IMR-90 (cell line): ENCODE measurements at regions not wholly inside any gene's neighbourhood (a gene's known extent, or its start where the extent isn't known, plus 50 kb on each side); places are given as distances from the start of the nearest gene placed in this dataset.

Experiments used
- ATAC-seq: fragments of 200-7000 bp; cut with Tn5 transposase; 2 replicates; pipeline ENCODE4 v1.9.1; 2020; ENCODE audit warnings: low read depth, mild to moderate bottlenecking, moderate library complexity
- BruUV-seq: library from RNA; stranded (reverse); fragments of 400-500 nt; replicated peaks from 2 replicates; lab custom pipeline; 2021; lab: Mats Ljungman, UMichigan
- CTCF ChIA-PET: fragments of 300-600 bp; formaldehyde crosslinking; extraction: SDS; loops from one replicate; lab custom pipeline; 2021; ENCODE audit warnings: antibody characterized with exemption; lab: Yijun Ruan, JAX
- POLR2A ChIA-PET: fragments of 300-600 bp; sonication (Branson Sonifier 250); formaldehyde crosslinking; loops from one replicate; lab custom pipeline; 2022; ENCODE audit warnings: antibody characterized with exemption; ENCODE audit not compliant: unreplicated experiment; lab: Charles Lee
- DNase-seq: peaks from one replicate; pipeline ENCODE4 v3.0.0; 2013
- H2AFZ ChIP-seq: replicated peaks from 2 replicates; pipeline ENCODE3; 2013; ENCODE audit warnings: low read length, mild to moderate bottlenecking; ENCODE audit not compliant: poor library complexity
- H2AK5ac ChIP-seq: 2 replicates; pipeline ENCODE4 v1.6.1; 2013; ENCODE audit warnings: low read depth, low read length, inconsistent platforms
- H2AK9ac ChIP-seq: replicated peaks from 2 replicates; pipeline ENCODE3; 2013; ENCODE audit warnings: mild to moderate bottlenecking, low read depth, low read length, moderate library complexity; ENCODE audit not compliant: poor library complexity
- H2BK120ac ChIP-seq: 2 replicates; pipeline ENCODE4 v1.6.1; 2013; ENCODE audit warnings: low read depth, low read length, inconsistent platforms
- H2BK15ac ChIP-seq: 3 replicates; pipeline ENCODE4 v1.6.1; 2013; ENCODE audit warnings: low read depth, low read length, inconsistent platforms
- H2BK20ac ChIP-seq: 2 replicates; pipeline ENCODE4 v1.6.1; 2013; ENCODE audit warnings: low read depth, mild to moderate bottlenecking, inconsistent platforms, low read length, moderate library complexity
- H2BK5ac ChIP-seq: 2 replicates; pipeline ENCODE4 v1.6.1; 2013; ENCODE audit warnings: mild to moderate bottlenecking, low read depth, low read length, inconsistent platforms; ENCODE audit not compliant: poor library complexity, severe bottlenecking
- H3K14ac ChIP-seq: replicated peaks from 2 replicates; pipeline ENCODE4 v1.6.1; 2013; ENCODE audit warnings: low read depth, low read length, inconsistent platforms
- H3K18ac ChIP-seq: 2 replicates; pipeline ENCODE4 v1.6.1; 2013; ENCODE audit warnings: low read depth, low read length, control low read depth
- H3K23ac ChIP-seq: 2 replicates; pipeline ENCODE4 v1.6.1; 2013; ENCODE audit warnings: low read depth, low read length, inconsistent platforms
- H3K27ac ChIP-seq: 2 replicates; pipeline ENCODE4 v1.5.1; 2013; ENCODE audit warnings: mild to moderate bottlenecking, control low read depth, low read length; ENCODE audit not compliant: insufficient read depth
- H3K27me3 ChIP-seq: 2 replicates; pipeline ENCODE4 v1.6.1; 2013; ENCODE audit warnings: low read length; ENCODE audit not compliant: control insufficient read depth, insufficient read depth
- H3K36me3 ChIP-seq: 2 replicates; pipeline ENCODE4 v1.6.1; 2013; ENCODE audit warnings: low read length, mixed read lengths; ENCODE audit not compliant: control insufficient read depth, insufficient read depth
- H3K4ac ChIP-seq: 2 replicates; pipeline ENCODE4 v1.6.1; 2013; ENCODE audit warnings: low read depth, low read length, inconsistent platforms
- H3K4me1 ChIP-seq: 2 replicates; pipeline ENCODE4 v1.6.1; 2013; ENCODE audit warnings: low read length, mixed read lengths; ENCODE audit not compliant: control insufficient read depth, insufficient read depth
- H3K4me2 ChIP-seq: 2 replicates; pipeline ENCODE4 v1.6.1; 2013; ENCODE audit warnings: low read depth, mild to moderate bottlenecking, control low read depth, low read length, moderate library complexity
- H3K4me3 ChIP-seq: 2 replicates; pipeline ENCODE4 v1.5.1; 2013; ENCODE audit warnings: low read depth, mild to moderate bottlenecking, control low read depth, low read length, moderate library complexity; ENCODE audit not compliant: insufficient read depth
- H3K56ac ChIP-seq: 2 replicates; pipeline ENCODE4 v1.6.1; 2013; ENCODE audit warnings: low read length, inconsistent platforms; ENCODE audit not compliant: insufficient read depth; ENCODE audit errors: extremely low read depth
- H3K79me1 ChIP-seq, 2 experiments: 2 replicates each; pipeline ENCODE4 v1.6.1; 2013; ENCODE audit warnings: low read length in 2 of 2, inconsistent platforms in 1 of 2, low read depth in 1 of 2
- H3K9ac ChIP-seq: 2 replicates; pipeline ENCODE4 v1.6.1; 2013; ENCODE audit warnings: low read depth, low read length, control low read depth
- H3K9me1 ChIP-seq: 2 replicates; pipeline ENCODE4 v1.6.1; 2013; ENCODE audit warnings: low read length, inconsistent platforms; ENCODE audit not compliant: insufficient read depth
- H3K9me3 ChIP-seq: 2 replicates; pipeline ENCODE4 v1.6.1; 2013; ENCODE audit warnings: low read length; ENCODE audit not compliant: control insufficient read depth, insufficient read depth
- H4K20me1 ChIP-seq: 2 replicates; pipeline ENCODE4 v1.6.1; 2013; ENCODE audit warnings: low read length, inconsistent platforms; ENCODE audit not compliant: insufficient read depth
- H4K5ac ChIP-seq: 2 replicates; pipeline ENCODE4 v1.6.1; 2013; ENCODE audit warnings: mild to moderate bottlenecking, low read depth, low read length, control low read depth
- H4K8ac ChIP-seq, 2 experiments: 2 replicates each; pipeline ENCODE4 v1.6.1; 2013; ENCODE audit warnings: low read depth in 2 of 2, low read length in 2 of 2, control low read depth in 1 of 2, inconsistent platforms in 1 of 2
- H4K91ac ChIP-seq: 2 replicates; pipeline ENCODE4 v1.6.1; 2013; ENCODE audit warnings: low read depth, low read length, inconsistent platforms; ENCODE audit not compliant: insufficient read depth
- FOS ChIP-seq: fragments of 150-350 bp; IDR thresholded peaks from 2 replicates; pipeline ENCODE4 v1.6.1; 2016; ENCODE audit warnings: low read depth, low read length
- MAFK ChIP-seq: IDR thresholded peaks from 2 replicates; pipeline ENCODE4 v1.6.1; 2012; ENCODE audit warnings: low read depth, low read length, improper control_type of control experiment
- MXI1 ChIP-seq: IDR thresholded peaks from 2 replicates; pipeline ENCODE4 v1.6.1; 2012; ENCODE audit warnings: low read depth, mild to moderate bottlenecking, low read length, moderate library complexity, borderline replicate concordance
- RAD21 ChIP-seq: IDR thresholded peaks from 2 replicates; pipeline ENCODE4 v1.6.1; 2012; ENCODE audit warnings: low read length, improper control_type of control experiment
- WGBS, 2 experiments: methylation state at CpG; one replicate each; pipeline versions ENCODE4 v1.1.5 to v1.1.7; 2013; ENCODE audit warnings: missing lambda C conversion rate in 2 of 2; ENCODE audit not compliant: insufficient read length in 1 of 2; ENCODE audit errors: extremely low coverage in 2 of 2; 5-methylcytosine and 5-hydroxymethylcytosine counted together
- dilution Hi-C: fragments of 300-500 bp; cut with HindIII; formaldehyde crosslinking; loops from one replicate; pipeline ENCODE4 v1.14.3; 2018; ENCODE audit warnings: low sequenced_read_pairs; ENCODE audit not compliant: unreplicated experiment
- in situ Hi-C: fragments of 300-500 bp; cut with MboI; formaldehyde crosslinking; loops from 3 replicates; pipeline ENCODE4 v1.14.3; 2019; ENCODE audit warnings: low sequenced_read_pairs, inconsistent platforms, mixed read lengths
- intact Hi-C: fragments of 100-400 bp; cut with micrococcal nuclease; formaldehyde crosslinking; loops from 2 replicates; pipeline ENCODE4 v1.10.0; 2022
- TF ChIP-seq, protein P1 (sequence below): fragments of 150-350 bp; IDR thresholded peaks from 2 replicates; pipeline ENCODE4 v1.6.1; 2017; ENCODE audit warnings: mild to moderate bottlenecking, antibody characterized with exemption, low read length, low read depth

DNA sequence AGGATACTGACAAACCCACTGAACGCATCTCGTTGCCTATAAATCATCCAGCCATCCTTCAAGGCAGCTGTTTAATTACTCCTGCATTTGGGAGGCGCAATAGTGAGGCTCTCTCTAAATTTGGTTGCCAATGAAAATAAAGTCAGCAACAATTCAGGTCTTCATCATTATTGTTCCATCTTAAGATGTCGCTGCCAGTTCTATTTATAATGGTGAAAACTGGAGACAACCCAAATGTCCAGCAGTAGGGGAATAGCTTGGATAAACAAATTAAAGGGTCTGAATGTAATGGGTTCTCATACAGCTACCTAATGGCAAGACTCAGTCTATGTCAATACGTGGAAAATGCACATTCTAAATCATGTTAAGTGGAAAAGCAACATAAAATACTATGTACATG is 120.1 kb upstream of the PLXNA4 start:
- dilution Hi-C loops (no loop called here), in situ Hi-C loops (no loop called here), intact Hi-C loops (no loop called here)
- Histone ChIP-seq H3K14ac (no peak overlapping the region), H2BK5ac (no peak overlapping the region), H2AK9ac (no peak overlapping the region), H3K9me1 (no peaks in the 10 kb centered on the region), H2BK20ac (no peak overlapping the region), H4K5ac (no peak overlapping the region), H3K27me3 (peaks cover 2% of the 10 kb centered on the region), H3K79me1 (no peaks in the 10 kb centered on the region), H2AFZ (no peak overlapping the region), H4K20me1 (no peaks in the 10 kb centered on the region), H3K27ac (no peak overlapping the region), H3K4me2 (no peak overlapping the region), H3K4me3 (no peak overlapping the region), H3K56ac (no peak overlapping the region), H4K91ac (no peak overlapping the region), H3K36me3 (no peaks in the 10 kb centered on the region), H3K18ac (no peak overlapping the region), H3K4me1 (no peaks in the 10 kb centered on the region), H3K23ac (no peak overlapping the region), H2AK5ac (no peak overlapping the region), H2BK15ac (no peak overlapping the region), H4K8ac (no peak overlapping the region), H3K4ac (no peak overlapping the region), H3K9ac (no peak overlapping the region), H2BK120ac (no peak overlapping the region), H3K9me3 (no peaks in the 10 kb centered on the region)
- TF ChIP-seq MAFK (no peak), FOS (no peak), MXI1 (no peak), RAD21 (no peak)
- TF ChIP-seq, protein P1, sequence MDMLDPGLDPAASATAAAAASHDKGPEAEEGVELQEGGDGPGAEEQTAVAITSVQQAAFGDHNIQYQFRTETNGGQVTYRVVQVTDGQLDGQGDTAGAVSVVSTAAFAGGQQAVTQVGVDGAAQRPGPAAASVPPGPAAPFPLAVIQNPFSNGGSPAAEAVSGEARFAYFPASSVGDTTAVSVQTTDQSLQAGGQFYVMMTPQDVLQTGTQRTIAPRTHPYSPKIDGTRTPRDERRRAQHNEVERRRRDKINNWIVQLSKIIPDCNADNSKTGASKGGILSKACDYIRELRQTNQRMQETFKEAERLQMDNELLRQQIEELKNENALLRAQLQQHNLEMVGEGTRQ: no peak
- no CpG with 5 or more reads among the region's 5 CpGs for WGBS, 2 experiments
- DNase-seq (no peak), ATAC-seq (no peak)
- no TSS peak for BruUV-seq
- CTCF ChIA-PET: no interaction called here
- POLR2A ChIA-PET: no interaction called here
